SK-N-SH (cell line): ENCODE measurements at regions not wholly inside any gene's neighbourhood (a gene's known extent, or its start where the extent isn't known, plus 50 kb on each side); places are given as distances from the start of the nearest gene placed in this dataset.

Experiments
- CTCF ChIA-PET: fragments of 300-600, 350-600 bp; formaldehyde crosslinking; extraction: SDS; loops from one replicate; lab custom pipeline; 2021; lab: Yijun Ruan, JAX
- POLR2A ChIA-PET: fragments of 350-600 bp; sonication (Branson Sonifier 250); formaldehyde crosslinking; extraction: SDS; loops from one replicate; lab custom pipeline; 2020; ENCODE audit warnings: antibody characterized with exemption, inconsistent platforms; lab: Yijun Ruan, JAX
- DNase-seq: peaks from one replicate; pipeline ENCODE4 v3.0.0; 2012
- H2AFZ ChIP-seq: fragments of 200-600 bp; sonication (generic); 2 replicates; pipeline ENCODE4 v1.8.1; 2016; ENCODE audit warnings: antibody characterized with exemption, mild to moderate bottlenecking, low read depth
- H3F3A ChIP-seq: fragments of 200-600 bp; sonication (generic); replicated peaks from 2 replicates; pipeline ENCODE3; 2016; ENCODE audit warnings: antibody characterized with exemption, mild to moderate bottlenecking; ENCODE audit not compliant: insufficient read depth
- H3K27ac ChIP-seq, 2 experiments: fragments of 200-500 bp in 1 of 2; fragments of 200-600 bp in 1 of 2; sonication (Bioruptor generic) in 1 of 2; sonication (generic), shearing (Covaris generic) in 1 of 2; 2 replicates each; pipeline versions ENCODE4 v1.5.1 to v1.6.1; 2014 to 2016; ENCODE audit warnings: low read depth in 2 of 2, inconsistent platforms in 1 of 2, low read length in 1 of 2, mild to moderate bottlenecking in 1 of 2, mixed read lengths in 1 of 2
- H3K27me3 ChIP-seq: fragments of 200-600 bp; sonication (generic), shearing (Covaris generic); 2 replicates; pipeline ENCODE4 v1.6.1; 2016; ENCODE audit warnings: mixed run types; ENCODE audit not compliant: insufficient read depth
- H3K36me3 ChIP-seq, 2 experiments: fragments of 200-500 bp in 1 of 2; fragments of 200-600 bp in 1 of 2; sonication (Bioruptor generic) in 1 of 2; sonication (generic) in 1 of 2; replicated peaks in 1 of 2; 2 replicates each; pipeline versions ENCODE3 to v1.5.1; 2014 to 2016; ENCODE audit warnings: low read length in 1 of 2, mild to moderate bottlenecking in 1 of 2; ENCODE audit not compliant: insufficient read depth in 2 of 2, control insufficient read depth in 1 of 2
- H3K4me1 ChIP-seq, 2 experiments: fragments of 200-500 bp in 1 of 2; fragments of 200-600 bp in 1 of 2; sonication (Bioruptor generic) in 1 of 2; sonication (generic), shearing (Covaris generic) in 1 of 2; 2 replicates each; pipeline versions ENCODE4 v1.5.1 to v1.6.1; 2014 to 2016; ENCODE audit warnings: low read depth in 1 of 2, low read length in 1 of 2, mixed run types in 1 of 2; ENCODE audit not compliant: insufficient read depth in 2 of 2, control insufficient read depth in 1 of 2
- H3K4me2 ChIP-seq: fragments of 200-600 bp; sonication (generic), shearing (Covaris generic); 2 replicates; pipeline ENCODE4 v1.6.1; 2017; ENCODE audit warnings: mixed run types
- H3K4me3 ChIP-seq, 2 experiments: fragments of 200-500 bp in 1 of 2; fragments of 200-600 bp in 1 of 2; sonication (Bioruptor generic) in 1 of 2; sonication (generic), shearing (Covaris generic) in 1 of 2; 2 replicates each; pipeline versions ENCODE4 v1.5.1 to v1.8.1; 2014 to 2016; ENCODE audit warnings: low read depth in 2 of 2, inconsistent platforms in 1 of 2, low read length in 1 of 2, mild to moderate bottlenecking in 1 of 2, mixed read lengths in 1 of 2, moderate library complexity in 1 of 2
- H3K79me2 ChIP-seq: fragments of 200-600 bp; sonication (generic); 2 replicates; pipeline ENCODE4 v1.8.1; 2017; ENCODE audit warnings: mild to moderate bottlenecking; ENCODE audit not compliant: insufficient read depth
- H3K9ac ChIP-seq: fragments of 200-600 bp; sonication (generic); 2 replicates; pipeline ENCODE4 v1.6.1; 2017; ENCODE audit warnings: mixed run types
- H3K9me2 ChIP-seq: fragments of 200-600 bp; sonication (generic); 2 replicates; pipeline ENCODE4 v1.6.1; 2017; ENCODE audit warnings: mixed run types
- H3K9me3 ChIP-seq: fragments of 200-600 bp; sonication (generic); 2 replicates; pipeline ENCODE4 v1.6.1; 2017; ENCODE audit warnings: mixed run types, mild to moderate bottlenecking, moderate library complexity
- H4K20me1 ChIP-seq: fragments of 200-600 bp; sonication (generic); 2 replicates; pipeline ENCODE4 v1.6.1; 2017; ENCODE audit warnings: mild to moderate bottlenecking, mixed run types; ENCODE audit not compliant: insufficient read depth
- CHD2 ChIP-seq: fragments of 150-350 bp; IDR thresholded peaks from 2 replicates; pipeline ENCODE4 v1.6.1; 2018; ENCODE audit warnings: low read length; ENCODE audit not compliant: partially characterized antibody
- EZH2phosphoT487 ChIP-seq: fragments of 200-600 bp; sonication (generic); IDR thresholded peaks from 2 replicates; pipeline ENCODE4 v1.6.1; 2017; ENCODE audit warnings: low read depth, mixed run types, mild to moderate bottlenecking, antibody characterized with exemption, moderate library complexity, borderline replicate concordance
- JUND ChIP-seq: IDR thresholded peaks from 2 replicates; pipeline ENCODE4 v1.4.0; 2012
- MXI1 ChIP-seq: IDR thresholded peaks from 2 replicates; pipeline ENCODE4 v1.6.1; 2012; ENCODE audit warnings: mild to moderate bottlenecking, low read depth, low read length, improper control_type of control experiment
- RAD21 ChIP-seq: IDR thresholded peaks from 2 replicates; pipeline ENCODE4 v1.6.1; 2012; ENCODE audit warnings: mild to moderate bottlenecking, low read length
- RXRA ChIP-seq: IDR thresholded peaks from 2 replicates; pipeline ENCODE4 v1.4.0; 2012; ENCODE audit warnings: low read depth, mild to moderate bottlenecking, borderline replicate concordance
- SIN3A ChIP-seq: IDR thresholded peaks from 2 replicates; pipeline ENCODE4 v1.6.1; 2012; ENCODE audit warnings: low read depth, mild to moderate bottlenecking, low read length, moderate library complexity, borderline replicate concordance
- TEAD4 ChIP-seq: IDR thresholded peaks from 2 replicates; pipeline ENCODE4 v1.4.0; 2012; ENCODE audit warnings: mild to moderate bottlenecking, borderline replicate concordance; ENCODE audit not compliant: insufficient read depth
- YY1 ChIP-seq: IDR thresholded peaks from 2 replicates; pipeline ENCODE4 v1.4.0; 2012; ENCODE audit warnings: low read depth, mild to moderate bottlenecking
- WGBS: methylation state at CpG from one replicate; pipeline ENCODE4 v1.1.6; 2017; ENCODE audit warnings: low lambda C conversion rate; 5-methylcytosine and 5-hydroxymethylcytosine counted together
- TF ChIP-seq, protein P1 (sequence below): fragments of 150-350 bp; IDR thresholded peaks from 2 replicates; pipeline ENCODE4 v1.6.1; 2017; ENCODE audit warnings: antibody characterized with exemption, low read length, low read depth, borderline replicate concordance
- TF ChIP-seq, protein P2 (sequence below): IDR thresholded peaks from 2 replicates; pipeline ENCODE4; 2012

DNA sequence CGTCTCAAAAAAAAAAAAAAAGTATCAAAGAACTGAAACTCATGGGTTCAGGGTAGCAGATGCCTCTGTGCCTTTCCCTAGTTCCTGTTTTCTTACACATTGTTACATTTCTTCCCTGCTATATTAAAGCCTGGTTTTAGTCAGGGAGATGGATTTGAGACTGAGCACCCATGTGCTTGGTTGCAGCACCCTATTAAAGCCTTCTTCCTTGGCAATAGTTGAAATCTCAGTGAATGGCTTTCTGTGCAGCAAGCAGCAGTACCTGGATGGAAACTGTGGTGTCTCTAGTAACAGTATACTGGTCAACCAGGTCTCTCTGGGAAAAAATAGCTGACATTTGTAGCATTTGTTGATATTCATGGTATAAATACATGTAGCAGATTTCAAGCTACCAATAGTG is 331.1 kb downstream of the ANKRD30A start:
- Histone ChIP-seq H3K9me2 (no peaks in the 10 kb centered on the region), H3K4me3 (no peak overlapping the region), H3K9me3 (no peaks in the 10 kb centered on the region), H3K79me2 (no peaks in the 10 kb centered on the region; the same call in 1 of the 2 replicates), H2AFZ (no peak overlapping the region), H4K20me1 (no peaks in the 10 kb centered on the region), H3K9ac (no peak overlapping the region), H3K4me1 (no peaks in the 10 kb centered on the region), H3F3A (no peaks in the 10 kb centered on the region), H3K36me3 (no peaks in the 10 kb centered on the region), H3K27ac (no peak overlapping the region), H3K4me2 (no peak overlapping the region), H3K27me3 (peaks cover 7% of the 10 kb centered on the region; the same call in 1 of the 2 replicates)
- DNase-seq: no peak
- CTCF ChIA-PET: no interaction called here
- POLR2A ChIA-PET: no interaction called here
- TF ChIP-seq MXI1 (no peak), YY1 (no peak), RXRA (no peak), EZH2phosphoT487 (no peak), CHD2 (no peak)
- TF ChIP-seq, protein P1, sequence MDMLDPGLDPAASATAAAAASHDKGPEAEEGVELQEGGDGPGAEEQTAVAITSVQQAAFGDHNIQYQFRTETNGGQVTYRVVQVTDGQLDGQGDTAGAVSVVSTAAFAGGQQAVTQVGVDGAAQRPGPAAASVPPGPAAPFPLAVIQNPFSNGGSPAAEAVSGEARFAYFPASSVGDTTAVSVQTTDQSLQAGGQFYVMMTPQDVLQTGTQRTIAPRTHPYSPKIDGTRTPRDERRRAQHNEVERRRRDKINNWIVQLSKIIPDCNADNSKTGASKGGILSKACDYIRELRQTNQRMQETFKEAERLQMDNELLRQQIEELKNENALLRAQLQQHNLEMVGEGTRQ: no peak
- 15% methylated on average over 1 of the region's 1 CpG for WGBS

DNA sequence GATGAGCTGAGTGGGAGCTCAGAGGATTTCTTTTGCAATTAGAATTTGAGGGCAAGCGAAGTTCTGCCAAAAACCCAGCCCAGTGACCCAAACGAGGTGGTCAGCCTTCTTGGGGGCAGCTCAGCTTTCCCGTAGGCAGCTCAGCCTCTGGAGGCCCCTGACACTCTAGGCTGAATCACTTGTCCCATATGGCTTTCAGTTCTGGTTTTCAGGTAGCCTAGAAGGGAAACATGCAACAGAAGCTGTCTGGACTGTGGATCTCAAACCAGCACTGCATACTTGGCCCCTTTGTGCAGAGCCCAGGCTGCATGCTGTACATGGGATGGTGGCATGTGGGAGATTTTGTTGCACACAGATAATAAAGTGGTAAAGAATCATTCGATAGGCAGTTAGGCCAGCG is 322.8 kb downstream of the ANKRD30A start:
- no peaks in the 10 kb centered on the region for H3F3A ChIP-seq
- H3K4me2 ChIP-seq: no peak overlapping the region
- H3K36me3 ChIP-seq: no peaks in the 10 kb centered on the region
- H4K20me1 ChIP-seq: no peaks in the 10 kb centered on the region
- H2AFZ ChIP-seq: no peak overlapping the region
- POLR2A ChIA-PET: no interaction called here
- WGBS: 11% methylated on average over 5 of the region's 5 CpGs
- no peaks in the 10 kb centered on the region; the same call in 1 of the 2 replicates for H3K79me2 ChIP-seq
- no peak overlapping the region for H3K4me3 ChIP-seq
- TF ChIP-seq RAD21 (no peak), JUND (no peak), TEAD4 (no peak), CHD2 (no peak), SIN3A (no peak)
- TF ChIP-seq, protein P1: no peak
- TF ChIP-seq, protein P2, sequence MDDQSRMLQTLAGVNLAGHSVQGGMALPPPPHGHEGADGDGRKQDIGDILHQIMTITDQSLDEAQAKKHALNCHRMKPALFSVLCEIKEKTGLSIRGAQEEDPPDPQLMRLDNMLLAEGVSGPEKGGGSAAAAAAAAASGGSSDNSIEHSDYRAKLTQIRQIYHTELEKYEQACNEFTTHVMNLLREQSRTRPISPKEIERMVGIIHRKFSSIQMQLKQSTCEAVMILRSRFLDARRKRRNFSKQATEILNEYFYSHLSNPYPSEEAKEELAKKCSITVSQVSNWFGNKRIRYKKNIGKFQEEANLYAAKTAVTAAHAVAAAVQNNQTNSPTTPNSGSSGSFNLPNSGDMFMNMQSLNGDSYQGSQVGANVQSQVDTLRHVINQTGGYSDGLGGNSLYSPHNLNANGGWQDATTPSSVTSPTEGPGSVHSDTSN: no peak
- no peak overlapping the region for H3K9ac ChIP-seq
- no peaks in the 10 kb centered on the region for H3K9me3 ChIP-seq
- no peaks in the 10 kb centered on the region for H3K27me3 ChIP-seq
- no peak for DNase-seq
- H3K9me2 ChIP-seq: no peaks in the 10 kb centered on the region
- H3K4me1 ChIP-seq: no peaks in the 10 kb centered on the region
- CTCF ChIA-PET: no interaction called here
- H3K27ac ChIP-seq: no peak overlapping the region
